ENCODE measurements at regions not wholly inside any gene's neighbourhood (a gene's known extent, or its start where the extent isn't known, plus 50 kb on each side); places are given as distances from the start of the nearest gene placed in this dataset.
"Not testable (repeated sequence)": the region's sequence is repeated elsewhere in the genome, so short reads cannot be mapped to it uniquely, and the experiment has no call there.

DNA sequence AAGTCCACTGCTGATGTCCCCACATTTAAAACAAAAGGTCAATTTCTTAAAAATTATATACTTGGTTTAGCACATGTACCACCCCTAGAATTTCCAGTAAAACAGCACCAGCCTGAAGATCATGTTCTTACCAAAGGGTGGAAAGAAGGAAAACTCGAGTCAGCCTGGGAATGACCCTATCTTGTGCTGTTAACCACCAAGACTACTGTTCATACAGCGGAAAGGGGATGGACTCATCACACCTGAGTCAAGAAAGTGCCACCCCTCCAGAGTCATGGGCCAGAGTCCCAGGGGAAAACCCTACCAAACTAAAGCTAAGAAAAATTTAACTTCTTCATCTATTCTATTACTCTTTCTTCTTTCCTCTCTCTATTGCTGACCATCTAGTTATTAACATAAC lies 113.6 kb upstream of the PPM1J start:
- BruUV-seq (replicated peaks): no TSS peak
- Histone ChIP-seq H3K9me3 (ENCODE audit: low read length) (no peaks in the 10 kb centered on the region), H3K4me2 (ENCODE audit: low read length) (no peak overlapping the region), H3K36me3 (ENCODE audit: insufficient read depth, low read length) (no peaks in the 10 kb centered on the region), H3K9me2 (ENCODE audit: insufficient read depth, low read length) (no peaks in the 10 kb centered on the region), H3K4me1 (ENCODE audit: insufficient read depth, low read length, poor library complexity, severe bottlenecking) (no peaks in the 10 kb centered on the region), H3K79me2 (ENCODE audit: insufficient read depth, low read depth, low read length) (no peaks in the 10 kb centered on the region), H3K4me3 (ENCODE audit: low read depth, low read length, poor library complexity, severe bottlenecking) (no peak overlapping the region), H3K27ac (ENCODE audit: low read depth, low read length, poor library complexity, severe bottlenecking) (no peak overlapping the region), H2AFZ (ENCODE audit: low read length) (no peak overlapping the region), H4K20me1 (ENCODE audit: insufficient read depth, low read length) (no peaks in the 10 kb centered on the region)
- ChIA-PET CTCF (ENCODE audit: unreplicated experiment) (no interaction called here), POLR2A (no interaction called here)
- intact Hi-C loops (cut with micrococcal nuclease; ENCODE audit: unreplicated experiment): no loop called here
- DNase-seq (ENCODE audit: low spot score): no peak
- TF ChIP-seq EZH2phosphoT487 (IDR thresholded peaks at IDR 0.05; ENCODE audit: borderline replicate concordance, low read depth, low read length): no peak
- TF ChIP-seq, protein P1, sequence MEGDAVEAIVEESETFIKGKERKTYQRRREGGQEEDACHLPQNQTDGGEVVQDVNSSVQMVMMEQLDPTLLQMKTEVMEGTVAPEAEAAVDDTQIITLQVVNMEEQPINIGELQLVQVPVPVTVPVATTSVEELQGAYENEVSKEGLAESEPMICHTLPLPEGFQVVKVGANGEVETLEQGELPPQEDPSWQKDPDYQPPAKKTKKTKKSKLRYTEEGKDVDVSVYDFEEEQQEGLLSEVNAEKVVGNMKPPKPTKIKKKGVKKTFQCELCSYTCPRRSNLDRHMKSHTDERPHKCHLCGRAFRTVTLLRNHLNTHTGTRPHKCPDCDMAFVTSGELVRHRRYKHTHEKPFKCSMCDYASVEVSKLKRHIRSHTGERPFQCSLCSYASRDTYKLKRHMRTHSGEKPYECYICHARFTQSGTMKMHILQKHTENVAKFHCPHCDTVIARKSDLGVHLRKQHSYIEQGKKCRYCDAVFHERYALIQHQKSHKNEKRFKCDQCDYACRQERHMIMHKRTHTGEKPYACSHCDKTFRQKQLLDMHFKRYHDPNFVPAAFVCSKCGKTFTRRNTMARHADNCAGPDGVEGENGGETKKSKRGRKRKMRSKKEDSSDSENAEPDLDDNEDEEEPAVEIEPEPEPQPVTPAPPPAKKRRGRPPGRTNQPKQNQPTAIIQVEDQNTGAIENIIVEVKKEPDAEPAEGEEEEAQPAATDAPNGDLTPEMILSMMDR (conservative IDR thresholded peaks at IDR 0.05; ENCODE audit: low read length): no peak

DNA sequence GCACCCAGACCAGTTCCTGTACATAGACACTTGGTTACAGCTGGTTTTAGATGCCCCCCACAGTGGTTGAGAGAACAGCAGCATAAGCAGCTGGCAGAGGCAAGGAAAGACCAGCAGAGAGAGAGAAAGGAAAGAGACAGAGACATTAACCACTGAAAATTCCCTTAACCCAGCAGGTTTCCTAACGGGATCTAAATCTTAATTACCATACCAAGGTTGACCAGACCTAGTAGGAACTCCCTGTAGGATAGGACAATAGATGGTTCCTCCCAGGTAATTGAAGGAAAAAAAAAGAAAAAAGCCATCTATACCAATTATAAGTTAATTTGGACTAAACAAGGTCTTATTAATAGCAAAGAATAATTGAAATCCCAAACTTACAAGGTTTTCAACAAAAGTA lies 112.3 kb upstream of the PPM1J start:
- H2AFZ ChIP-seq (ENCODE audit: low read length); POLR2A ChIA-PET; H3K4me3 ChIP-seq (ENCODE audit: low read depth, low read length, poor library complexity, severe bottlenecking); intact Hi-C loops (cut with micrococcal nuclease; ENCODE audit: unreplicated experiment); H3K36me3 ChIP-seq (ENCODE audit: insufficient read depth, low read length); CTCF ChIA-PET (ENCODE audit: unreplicated experiment); BruUV-seq (replicated peaks); H3K27ac ChIP-seq (ENCODE audit: low read depth, low read length, poor library complexity, severe bottlenecking); H3K79me2 ChIP-seq (ENCODE audit: insufficient read depth, low read depth, low read length); H3K9me3 ChIP-seq (ENCODE audit: low read length); H4K20me1 ChIP-seq (ENCODE audit: insufficient read depth, low read length); H3K4me2 ChIP-seq (ENCODE audit: low read length); H3K4me1 ChIP-seq (ENCODE audit: insufficient read depth, low read length, poor library complexity, severe bottlenecking); DNase-seq (ENCODE audit: low spot score); H3K9me2 ChIP-seq (ENCODE audit: insufficient read depth, low read length): not testable (repeated sequence)

DNA sequence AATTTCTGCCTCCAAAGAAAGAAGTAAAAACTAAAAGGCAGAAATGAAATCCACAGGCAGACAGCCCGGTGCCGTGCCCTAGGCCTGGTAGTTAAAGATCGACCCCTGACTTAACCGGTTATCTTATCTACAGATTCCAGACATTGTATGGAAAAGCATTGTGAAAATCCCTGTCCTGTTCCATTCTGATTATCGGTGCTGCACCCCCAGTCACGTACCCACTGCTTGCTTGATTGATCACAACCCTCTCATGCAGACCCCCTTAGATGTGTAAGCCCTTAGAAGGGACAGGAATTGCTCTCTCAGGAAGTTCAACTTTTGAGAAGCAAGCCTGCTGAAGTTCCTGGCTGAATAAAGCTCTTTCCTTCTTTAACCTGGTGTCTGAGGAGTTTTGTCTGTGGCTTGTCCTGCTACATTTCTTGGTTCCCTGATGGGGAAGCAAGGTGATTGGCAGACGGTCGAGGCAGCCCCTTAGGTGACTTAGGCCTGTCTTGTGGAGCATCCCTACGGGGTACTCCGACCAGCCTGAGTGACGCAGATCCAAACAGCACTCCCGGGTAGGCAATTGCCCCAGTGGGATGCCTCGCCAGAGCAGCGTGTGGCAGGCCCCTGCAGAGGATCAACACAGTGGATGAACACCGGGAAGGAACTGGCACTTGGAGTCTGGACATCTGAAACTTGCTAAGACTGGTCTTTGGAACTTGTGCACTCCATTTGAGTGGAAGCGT lies 111.2 kb upstream of the PPM1J start:
- H3K4me3 ChIP-seq (ENCODE audit: low read depth, low read length, poor library complexity, severe bottlenecking): no peak overlapping the region
- H3K4me2 ChIP-seq (ENCODE audit: low read length): no peak overlapping the region
- CTCF ChIA-PET (ENCODE audit: unreplicated experiment): no interaction called here
- POLR2A ChIA-PET: no interaction called here
- H3K9me2 ChIP-seq (ENCODE audit: insufficient read depth, low read length): no peaks in the 10 kb centered on the region
- BruUV-seq (replicated peaks): no TSS peak
- H2AFZ ChIP-seq (ENCODE audit: low read length): no peak overlapping the region
- DNase-seq (ENCODE audit: low spot score): no peak
- H3K36me3 ChIP-seq (ENCODE audit: insufficient read depth, low read length): no peaks in the 10 kb centered on the region
- no peak overlapping the region for H3K27ac ChIP-seq (ENCODE audit: low read depth, low read length, poor library complexity, severe bottlenecking)
- H4K20me1 ChIP-seq (ENCODE audit: insufficient read depth, low read length): no peaks in the 10 kb centered on the region
- H3K79me2 ChIP-seq (ENCODE audit: insufficient read depth, low read depth, low read length): no peaks in the 10 kb centered on the region
- TF ChIP-seq EZH2phosphoT487 (IDR thresholded peaks at IDR 0.05; ENCODE audit: borderline replicate concordance, low read depth, low read length): no peak
- TF ChIP-seq, protein P1 (conservative IDR thresholded peaks at IDR 0.05; ENCODE audit: low read length): no peak
- no peaks in the 10 kb centered on the region for H3K4me1 ChIP-seq (ENCODE audit: insufficient read depth, low read length, poor library complexity, severe bottlenecking)
- intact Hi-C loops (cut with micrococcal nuclease; ENCODE audit: unreplicated experiment): no loop called here
- no peaks in the 10 kb centered on the region for H3K9me3 ChIP-seq (ENCODE audit: low read length)

DNA sequence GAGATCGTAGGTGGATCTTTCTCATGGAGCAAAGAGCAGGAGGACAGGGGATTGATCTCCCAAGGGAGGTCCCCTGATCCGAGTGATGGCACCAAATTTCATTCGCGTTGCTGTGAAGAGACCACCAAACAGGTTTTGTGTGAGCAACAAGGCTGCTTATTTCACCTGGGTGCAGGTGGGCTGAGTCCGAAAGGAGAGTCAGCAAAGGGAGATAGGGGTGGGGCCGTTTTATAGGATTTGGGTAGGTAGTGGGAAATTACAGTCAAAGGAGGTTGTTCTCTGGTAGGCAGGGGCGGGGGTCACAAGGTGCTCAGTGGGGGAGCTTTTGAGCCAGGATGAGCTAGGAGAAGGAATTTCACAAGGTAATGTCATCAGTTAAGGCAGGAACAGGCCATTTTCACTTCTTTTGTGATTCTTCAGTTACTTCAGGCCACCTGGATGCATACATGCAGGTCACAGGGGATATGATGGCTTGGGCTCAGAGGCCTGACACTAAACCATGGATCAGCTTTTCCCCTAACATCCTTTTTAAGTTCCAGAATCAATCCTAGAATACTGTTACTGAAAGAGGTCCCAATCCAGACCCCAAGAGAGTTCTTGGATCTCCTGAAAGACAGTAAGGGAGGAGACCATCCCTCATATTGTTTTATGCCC lies 110.6 kb upstream of the PPM1J start:
- BruUV-seq (replicated peaks); POLR2A ChIA-PET; H3K4me2 ChIP-seq (ENCODE audit: low read length): not testable (repeated sequence)

DNA sequence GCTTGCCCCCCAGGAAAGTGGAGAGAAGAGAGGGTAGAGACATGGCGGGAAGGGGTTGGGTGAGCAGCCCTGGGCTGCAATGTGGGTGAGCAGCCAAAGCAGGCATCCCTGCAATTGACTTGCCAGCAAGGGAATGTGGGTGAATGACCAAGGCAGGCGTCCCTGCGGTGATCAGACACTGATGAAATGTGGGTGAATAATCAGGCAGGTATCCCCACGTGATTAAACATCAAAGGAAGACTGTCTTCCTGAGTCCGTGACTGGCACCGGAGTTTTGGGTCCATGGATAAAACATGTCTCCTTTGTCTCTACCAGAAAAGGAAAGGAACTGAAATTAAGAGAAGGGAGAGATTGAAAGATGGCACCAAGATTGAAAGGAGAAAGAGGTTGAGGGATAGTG lies 109.9 kb upstream of the PPM1J start:
- H2AFZ ChIP-seq (ENCODE audit: low read length); H3K4me2 ChIP-seq (ENCODE audit: low read length); H3K9me3 ChIP-seq (ENCODE audit: low read length); H4K20me1 ChIP-seq (ENCODE audit: insufficient read depth, low read length); H3K79me2 ChIP-seq (ENCODE audit: insufficient read depth, low read depth, low read length); H3K4me1 ChIP-seq (ENCODE audit: insufficient read depth, low read length, poor library complexity, severe bottlenecking); POLR2A ChIA-PET; H3K36me3 ChIP-seq (ENCODE audit: insufficient read depth, low read length); H3K27ac ChIP-seq (ENCODE audit: low read depth, low read length, poor library complexity, severe bottlenecking); H3K9me2 ChIP-seq (ENCODE audit: insufficient read depth, low read length); BruUV-seq (replicated peaks); H3K4me3 ChIP-seq (ENCODE audit: low read depth, low read length, poor library complexity, severe bottlenecking); CTCF ChIA-PET (ENCODE audit: unreplicated experiment); DNase-seq (ENCODE audit: low spot score); intact Hi-C loops (cut with micrococcal nuclease; ENCODE audit: unreplicated experiment): not testable (repeated sequence)

More for the DNA sequence above, 110.6 kb upstream of the PPM1J start:
- DNase-seq (ENCODE audit: low spot score); H3K79me2 ChIP-seq (ENCODE audit: insufficient read depth, low read depth, low read length); H3K4me1 ChIP-seq (ENCODE audit: insufficient read depth, low read length, poor library complexity, severe bottlenecking); H4K20me1 ChIP-seq (ENCODE audit: insufficient read depth, low read length); H3K9me2 ChIP-seq (ENCODE audit: insufficient read depth, low read length); intact Hi-C loops (cut with micrococcal nuclease; ENCODE audit: unreplicated experiment); H3K36me3 ChIP-seq (ENCODE audit: insufficient read depth, low read length); H3K9me3 ChIP-seq (ENCODE audit: low read length); H3K27ac ChIP-seq (ENCODE audit: low read depth, low read length, poor library complexity, severe bottlenecking); H2AFZ ChIP-seq (ENCODE audit: low read length); CTCF ChIA-PET (ENCODE audit: unreplicated experiment); H3K4me3 ChIP-seq (ENCODE audit: low read depth, low read length, poor library complexity, severe bottlenecking): not testable (repeated sequence)
